ENCODE measurements at regions not wholly inside any gene's neighbourhood (a gene's known extent, or its start where the extent isn't known, plus 50 kb on each side); places are given as distances from the start of the nearest gene placed in this dataset.

- TF ChIP-seq MIER3 (CRISPR knock-in tag; IDR thresholded peaks at IDR 0.05; ENCODE audit: borderline replicate concordance) (no peak), CCDC6 (CRISPR knock-in tag; IDR thresholded peaks at IDR 0.05) (no peak), THYN1 (CRISPR knock-in tag; IDR thresholded peaks at IDR 0.05; ENCODE audit: borderline replicate concordance, low read depth) (no peak), ZNF567 (CRISPR knock-in tag; IDR thresholded peaks at IDR 0.05; ENCODE audit: borderline replicate concordance) (no peak)
Measured at GRCh38 chr1:96329121-96329520, 392.5 kb upstream of the PTBP2 start (continued).

GRCh38 chr1:96331596-96331995, 390.0 kb upstream of the PTBP2 start:
- FAIRE-seq = no peak
- POLR2A ChIA-PET = no interaction called here

More at GRCh38 chr1:96331596-96331995, 390.0 kb upstream of the PTBP2 start:
- Histone ChIP-seq H4K20me1 (ENCODE audit: insufficient read depth, low read length) (no peaks in the 10 kb centered on the region), H3K27ac (ENCODE audit: extremely low read length, insufficient read depth, low read length) (no peak overlapping the region), H3K36me3 (replicated peaks in 1 of 2; ENCODE audit: control insufficient read depth in 1 of 2, insufficient read depth in 2 of 2, low read length in 2 of 2) (no peaks in the 10 kb centered on the region), H3K79me2 (ENCODE audit: insufficient read depth, low read length) (no peaks in the 10 kb centered on the region), H3K9me3 (ENCODE audit: low read length) (no peaks in the 10 kb centered on the region), H3K4me1 (ENCODE audit: insufficient read depth, low read length) (no peaks in the 10 kb centered on the region), H3K4me2 (ENCODE audit: low read depth, low read length) (no peak overlapping the region), H3K4me3 (replicated peaks in 1 of 3; ENCODE audit: insufficient read depth in 1 of 3, low read depth in 2 of 3, low read length in 3 of 3) (no peak overlapping the region), H3K27me3 (ENCODE audit: control insufficient read depth in 1 of 2, insufficient read depth in 2 of 2, low read length in 2 of 2) (no peaks in the 10 kb centered on the region), H3K9ac (ENCODE audit: insufficient read depth, low read depth, low read length) (no peak overlapping the region), H2AFZ (ENCODE audit: low read length) (no peak overlapping the region)
- no peak for ATAC-seq
- intact Hi-C loops (cut with micrococcal nuclease; ENCODE audit: unreplicated experiment) = no loop called here
- 6% methylated on average over 3 of the region's 3 CpGs for WGBS (ENCODE audit: low lambda C conversion rate)
- in situ Hi-C loops (cut with HindIII; ENCODE audit: extremely low pct_ligation_motif_present, low pct_unique_long_range_greater_than_20kb) = no loop called here
- no peak for TF ChIP-seq AGO1 (IDR thresholded peaks at IDR 0.05; ENCODE audit: low read depth, low read length, poor library complexity, severe bottlenecking)
- TF ChIP-seq ZNF280B (CRISPR knock-in tag; IDR thresholded peaks at IDR 0.05; ENCODE audit: borderline replicate concordance) = no peak
- DNase-seq (ENCODE audit: low spot score) = no peak
- no TSS peak for BruUV-seq (replicated peaks)
- CTCF ChIA-PET (ENCODE audit: low intra/inter-chr PET ratio, low total read pairs) = no interaction called here
